DND-41 (cell line): ENCODE measurements at regions not wholly inside any gene's neighbourhood (a gene's known extent, or its start where the extent isn't known, plus 50 kb on each side); places are given as distances from the start of the nearest gene placed in this dataset.

Experiments used
- ATAC-seq: fragments of 200-7000 bp; cut with Tn5 transposase; 3 replicates; pipeline ENCODE4 v1.9.1; 2021; ENCODE audit warnings: low read depth; ENCODE audit not compliant: insufficient read depth
- DNase-seq: peaks from one replicate; pipeline ENCODE4 v3.0.0-alpha.2; 2020
- H2AFZ ChIP-seq: 2 replicates; pipeline ENCODE4 v1.6.0; 2012; ENCODE audit warnings: low read depth, low read length
- H3K27ac ChIP-seq: 2 replicates; pipeline ENCODE4 v1.5.1; 2012; ENCODE audit warnings: low read length, inconsistent platforms
- H3K27me3 ChIP-seq: fragments of 200-600 bp; sonication (generic); 2 replicates; pipeline ENCODE4 v1.6.0; 2012; ENCODE audit warnings: low read length, mild to moderate bottlenecking, inconsistent platforms; ENCODE audit not compliant: insufficient read depth, poor library complexity
- H3K36me3 ChIP-seq: 2 replicates; pipeline ENCODE4 v1.5.1; 2012; ENCODE audit warnings: low read length, inconsistent platforms; ENCODE audit not compliant: insufficient read depth
- H3K4me1 ChIP-seq: 2 replicates; pipeline ENCODE4 v1.5.1; 2012; ENCODE audit warnings: mild to moderate bottlenecking, low read length; ENCODE audit not compliant: insufficient read depth
- H3K4me2 ChIP-seq: 2 replicates; pipeline ENCODE4 v1.6.0; 2012; ENCODE audit warnings: mild to moderate bottlenecking, moderate library complexity, low read length, inconsistent platforms; ENCODE audit not compliant: insufficient read depth
- H3K4me3 ChIP-seq, 2 experiments: fragments of 200-600 bp in 1 of 2; shearing (Covaris generic) in 1 of 2; 2 replicates each; pipeline ENCODE4 v1.5.1; 2012 to 2016; ENCODE audit warnings: inconsistent platforms in 2 of 2, low read length in 2 of 2, mild to moderate bottlenecking in 2 of 2, low read depth in 1 of 2, moderate library complexity in 1 of 2
- H3K79me2 ChIP-seq: 2 replicates; pipeline ENCODE4 v1.6.0; 2012; ENCODE audit warnings: low read length, inconsistent platforms; ENCODE audit not compliant: insufficient read depth
- H3K9ac ChIP-seq: 2 replicates; pipeline ENCODE4 v1.6.0; 2012; ENCODE audit warnings: low read depth, mild to moderate bottlenecking, inconsistent platforms, low read length, moderate library complexity
- H3K9me3 ChIP-seq: 2 replicates; pipeline ENCODE4 v1.5.1; 2012; ENCODE audit warnings: low read length, moderate library complexity, mild to moderate bottlenecking, inconsistent platforms; ENCODE audit not compliant: insufficient read depth, severe bottlenecking
- H4K20me1 ChIP-seq: 2 replicates; pipeline ENCODE4 v1.6.0; 2012; ENCODE audit warnings: low read length; ENCODE audit not compliant: insufficient read depth
- CTCF ChIP-seq: IDR thresholded peaks from 2 replicates; pipeline ENCODE4 v1.5.1; 2012; ENCODE audit warnings: borderline replicate concordance, low read length, moderate library complexity, mild to moderate bottlenecking; ENCODE audit not compliant: poor library complexity, severe bottlenecking; ENCODE audit errors: extremely low read depth
- EZH2 ChIP-seq: IDR thresholded peaks from 3 replicates; pipeline ENCODE4 v1.6.1; 2012; ENCODE audit warnings: borderline replicate concordance, low read depth, mild to moderate bottlenecking, moderate library complexity, low read length, inconsistent platforms; ENCODE audit not compliant: severe bottlenecking

GRCh38 chr13:47646298-47646697 lies 354.8 kb downstream of the SUCLA2 start:
- Histone ChIP-seq H4K20me1 (no peaks in the 10 kb centered on the region), H3K9ac (no peak overlapping the region), H3K4me3 (no peak overlapping the region), H3K27ac (no peak overlapping the region), H3K36me3 (no peaks in the 10 kb centered on the region), H3K4me1 (no peaks in the 10 kb centered on the region), H3K9me3 (no peaks in the 10 kb centered on the region), H2AFZ (no peak overlapping the region), H3K4me2 (no peak overlapping the region), H3K79me2 (no peaks in the 10 kb centered on the region), H3K27me3 (no peaks in the 10 kb centered on the region)
- no peak for TF ChIP-seq EZH2
- no peak for TF ChIP-seq CTCF
- ATAC-seq = no peak
- DNase-seq = no peak

GRCh38 chr13:47639738-47640447 lies 361.2 kb downstream of the SUCLA2 start:
- Histone ChIP-seq H3K4me2 (no peak overlapping the region), H3K9me3 (no peaks in the 10 kb centered on the region), H3K9ac (no peak overlapping the region), H3K36me3 (no peaks in the 10 kb centered on the region), H2AFZ (no peak overlapping the region), H3K27me3 (no peaks in the 10 kb centered on the region), H3K4me1 (no peaks in the 10 kb centered on the region), H3K27ac (no peak overlapping the region), H3K4me3 (no peak overlapping the region), H3K79me2 (no peaks in the 10 kb centered on the region), H4K20me1 (no peaks in the 10 kb centered on the region)
- no peak for TF ChIP-seq EZH2
- DNase-seq = no peak
- no peak for ATAC-seq

GRCh38 chr13:47638627-47639026 lies 362.4 kb downstream of the SUCLA2 start:
- no peaks in the 10 kb centered on the region for H3K36me3 ChIP-seq
- DNase-seq (no peak), ATAC-seq (no peak)
- no peak overlapping the region for H3K27ac ChIP-seq
- no peak overlapping the region for H2AFZ ChIP-seq
- H4K20me1 ChIP-seq = no peaks in the 10 kb centered on the region
- H3K9ac ChIP-seq = no peak overlapping the region
- H3K27me3 ChIP-seq = no peaks in the 10 kb centered on the region
- no peaks in the 10 kb centered on the region for H3K9me3 ChIP-seq
- no peak overlapping the region for H3K4me2 ChIP-seq
- no peaks in the 10 kb centered on the region for H3K79me2 ChIP-seq
- TF ChIP-seq CTCF (no peak), EZH2 (no peak)
- no peak overlapping the region for H3K4me3 ChIP-seq
- no peaks in the 10 kb centered on the region for H3K4me1 ChIP-seq

- Histone ChIP-seq H3K4me1 (no peaks in the 10 kb centered on the region), H3K79me2 (no peaks in the 10 kb centered on the region), H4K20me1 (no peaks in the 10 kb centered on the region), H3K4me3 (no peak overlapping the region), H3K9ac (no peak overlapping the region), H3K9me3 (no peaks in the 10 kb centered on the region), H2AFZ (no peak overlapping the region), H3K4me2 (no peak overlapping the region), H3K27ac (no peak overlapping the region), H3K36me3 (no peaks in the 10 kb centered on the region), H3K27me3 (no peaks in the 10 kb centered on the region)
- no peak for DNase-seq
- no peak for TF ChIP-seq CTCF
- TF ChIP-seq EZH2 = no peak
- no peak for ATAC-seq
These were observed 368.8 kb downstream of the SUCLA2 start for GRCh38 chr13:47632311-47632710.
